ENCODE measurements at regions not wholly inside any gene's neighbourhood (a gene's known extent, or its start where the extent isn't known, plus 50 kb on each side); places are given as distances from the start of the nearest gene placed in this dataset.

DNA sequence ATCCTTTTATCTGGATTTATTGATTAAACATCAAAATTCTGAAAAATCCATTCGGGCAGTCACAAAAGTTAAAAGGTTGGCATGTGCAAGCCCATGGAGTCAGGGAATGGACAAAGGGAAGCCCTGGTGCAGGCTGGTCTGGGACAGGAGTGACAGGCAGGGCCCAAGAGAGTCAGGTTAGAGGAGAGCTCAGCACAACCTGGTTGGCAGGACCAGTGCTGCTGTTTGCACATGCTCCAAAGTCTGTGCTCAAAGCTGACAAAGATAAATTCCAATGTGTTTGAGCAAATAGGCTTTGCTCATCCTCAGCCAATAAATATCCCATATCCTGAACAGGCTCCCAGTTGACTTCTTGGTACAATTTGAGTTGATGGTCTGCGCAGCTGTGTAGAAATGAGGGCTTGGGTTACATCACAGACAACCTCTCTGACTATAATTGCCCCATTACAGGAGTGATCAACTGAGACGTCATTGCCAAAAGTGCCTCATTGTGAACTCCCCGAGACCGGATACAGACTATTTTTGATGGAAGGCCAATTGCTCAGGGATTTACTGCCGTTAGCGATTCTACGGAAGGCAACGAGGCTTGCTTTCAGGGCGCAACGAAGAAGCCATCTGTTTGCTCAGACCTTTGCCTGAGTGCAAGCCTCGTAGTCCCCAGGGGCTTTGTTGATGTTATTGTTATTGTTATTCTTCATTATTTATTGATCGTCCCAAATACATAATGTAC lies 1008.1 kb upstream of the TENM3 start:
- no peak overlapping the region for H3K4me3 ChIP-seq (replicated peaks; ENCODE audit: low read depth, low read length)
- TF ChIP-seq, protein P1, sequence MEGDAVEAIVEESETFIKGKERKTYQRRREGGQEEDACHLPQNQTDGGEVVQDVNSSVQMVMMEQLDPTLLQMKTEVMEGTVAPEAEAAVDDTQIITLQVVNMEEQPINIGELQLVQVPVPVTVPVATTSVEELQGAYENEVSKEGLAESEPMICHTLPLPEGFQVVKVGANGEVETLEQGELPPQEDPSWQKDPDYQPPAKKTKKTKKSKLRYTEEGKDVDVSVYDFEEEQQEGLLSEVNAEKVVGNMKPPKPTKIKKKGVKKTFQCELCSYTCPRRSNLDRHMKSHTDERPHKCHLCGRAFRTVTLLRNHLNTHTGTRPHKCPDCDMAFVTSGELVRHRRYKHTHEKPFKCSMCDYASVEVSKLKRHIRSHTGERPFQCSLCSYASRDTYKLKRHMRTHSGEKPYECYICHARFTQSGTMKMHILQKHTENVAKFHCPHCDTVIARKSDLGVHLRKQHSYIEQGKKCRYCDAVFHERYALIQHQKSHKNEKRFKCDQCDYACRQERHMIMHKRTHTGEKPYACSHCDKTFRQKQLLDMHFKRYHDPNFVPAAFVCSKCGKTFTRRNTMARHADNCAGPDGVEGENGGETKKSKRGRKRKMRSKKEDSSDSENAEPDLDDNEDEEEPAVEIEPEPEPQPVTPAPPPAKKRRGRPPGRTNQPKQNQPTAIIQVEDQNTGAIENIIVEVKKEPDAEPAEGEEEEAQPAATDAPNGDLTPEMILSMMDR (IDR thresholded peaks at IDR 0.05; ENCODE audit: low read length, missing control alignments): no peak
- no peak for DNase-seq (ENCODE audit: low read depth)

DNA sequence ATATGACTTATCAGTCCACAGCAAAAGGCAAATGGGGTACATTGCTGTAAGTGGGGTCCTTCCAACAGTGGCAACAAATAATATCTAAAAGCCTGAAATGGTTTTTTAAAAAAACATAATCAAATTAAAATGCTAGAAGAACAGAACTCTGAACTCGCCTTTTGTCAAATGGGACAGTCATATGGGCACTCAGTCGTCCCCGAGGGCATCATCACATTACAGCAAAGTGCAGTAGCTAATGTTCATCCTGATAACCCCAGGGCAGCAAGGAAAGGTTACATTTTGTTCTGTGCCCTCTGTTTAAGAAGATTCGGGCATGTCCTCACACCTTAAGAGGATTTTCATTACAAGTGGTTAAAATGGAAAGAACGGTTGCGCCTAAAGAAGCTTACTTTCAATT lies 997.9 kb upstream of the TENM3 start:
- TF ChIP-seq, protein P1 (IDR thresholded peaks at IDR 0.05; ENCODE audit: low read length, missing control alignments): no peak
- H3K4me3 ChIP-seq (replicated peaks; ENCODE audit: low read depth, low read length): no peak overlapping the region
- DNase-seq (ENCODE audit: low read depth): no peak

DNA sequence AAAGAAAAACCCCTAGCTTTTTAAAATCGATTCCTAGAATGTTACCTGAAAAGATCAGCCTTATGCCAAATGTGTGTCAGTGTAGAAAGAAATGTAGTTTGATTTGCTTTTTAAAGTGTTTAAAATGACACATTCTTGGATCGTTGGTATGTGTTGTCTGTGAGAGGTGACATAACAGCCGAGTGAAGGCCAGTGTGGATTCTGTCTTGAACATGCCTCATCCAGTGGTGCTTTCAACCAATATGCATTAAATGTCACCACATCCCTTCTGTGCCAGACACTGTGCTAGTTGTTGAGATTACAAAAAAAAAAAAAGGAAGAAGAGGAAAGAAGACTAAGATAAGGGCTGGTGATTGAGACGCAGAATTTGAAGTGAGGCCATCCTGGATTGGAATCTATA lies 994.2 kb upstream of the TENM3 start:
- H3K4me3 ChIP-seq (replicated peaks; ENCODE audit: low read depth, low read length): no peak overlapping the region
- TF ChIP-seq, protein P1 (IDR thresholded peaks at IDR 0.05; ENCODE audit: low read length, missing control alignments): no peak
- DNase-seq (ENCODE audit: low read depth): no peak

DNA sequence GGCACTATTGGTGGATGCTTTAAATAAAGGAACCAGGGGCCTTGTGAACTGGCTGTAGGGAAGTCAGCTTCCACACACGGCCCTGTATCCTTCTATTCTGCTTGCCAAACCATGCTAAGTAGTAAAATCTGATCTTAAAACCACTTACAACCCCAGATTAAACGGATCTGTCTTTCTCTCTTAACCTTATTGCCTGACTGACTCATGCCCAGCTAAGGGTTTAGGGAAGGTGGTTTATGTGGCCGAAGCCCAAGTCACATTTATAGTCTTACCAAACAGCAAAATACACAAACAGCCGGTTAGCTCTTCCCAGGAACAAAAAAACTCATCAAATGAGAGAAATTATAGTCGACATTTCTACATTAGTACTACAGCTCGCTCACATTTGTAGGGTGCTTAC lies 988.4 kb upstream of the TENM3 start:
- TF ChIP-seq, protein P1 (IDR thresholded peaks at IDR 0.05; ENCODE audit: low read length, missing control alignments): no peak
- no peak for DNase-seq (ENCODE audit: low read depth)
- H3K4me3 ChIP-seq (replicated peaks; ENCODE audit: low read depth, low read length): no peak overlapping the region

DNA sequence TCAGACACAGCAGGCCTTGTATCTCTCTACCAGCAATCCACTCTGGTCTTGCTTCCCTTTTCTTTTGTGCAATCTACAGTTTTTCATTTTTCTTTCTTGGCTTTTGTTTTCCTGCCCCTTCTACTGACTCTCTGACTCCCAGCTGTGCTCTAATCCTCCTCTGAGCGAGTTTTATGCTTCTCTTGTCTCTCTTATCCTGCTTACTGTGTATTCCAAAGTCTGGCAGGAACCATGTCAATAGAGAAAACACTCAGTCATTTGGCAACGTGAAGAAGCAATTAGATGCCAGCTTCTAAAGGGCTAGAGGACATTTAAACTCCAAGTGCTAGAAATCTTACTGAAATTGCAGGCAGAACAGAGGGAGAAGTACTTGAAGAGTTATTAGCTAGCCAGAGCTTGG lies 984.6 kb upstream of the TENM3 start:
- no peak overlapping the region for H3K4me3 ChIP-seq (replicated peaks; ENCODE audit: low read depth, low read length)
- TF ChIP-seq, protein P1 (IDR thresholded peaks at IDR 0.05; ENCODE audit: low read length, missing control alignments): no peak
- DNase-seq (ENCODE audit: low read depth): no peak

DNA sequence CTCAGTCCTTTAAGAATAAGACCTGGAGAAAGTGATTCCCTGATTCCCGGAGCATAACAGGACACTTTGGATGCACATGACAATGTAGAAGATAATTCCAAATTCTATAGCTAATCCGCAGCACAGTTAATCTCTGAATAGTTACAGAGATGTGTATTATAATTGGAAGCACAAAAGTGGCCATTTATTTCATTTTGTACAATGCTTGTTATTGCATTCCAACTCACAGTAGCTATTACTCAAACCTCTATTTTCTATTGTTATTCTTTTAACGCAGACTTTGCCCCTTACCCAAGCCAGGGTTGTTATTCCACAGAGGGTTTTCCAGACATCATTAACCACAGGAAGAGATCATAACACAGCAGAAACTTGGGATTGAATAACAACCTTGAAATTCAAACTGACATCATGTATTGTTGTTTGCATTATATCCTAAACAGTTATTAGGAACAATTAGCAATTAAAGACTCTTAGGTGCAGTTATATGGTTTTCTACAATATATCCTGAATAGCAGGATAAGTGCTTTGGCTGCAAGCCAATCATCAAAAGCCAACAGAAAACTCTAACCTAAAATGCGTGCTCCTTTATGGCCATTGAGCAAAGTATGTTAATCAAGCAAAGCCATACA lies 984.0 kb upstream of the TENM3 start:
- TF ChIP-seq, protein P1 (IDR thresholded peaks at IDR 0.05; ENCODE audit: low read length, missing control alignments): no peak
- DNase-seq (ENCODE audit: low read depth): no peak
- no peak overlapping the region for H3K4me3 ChIP-seq (replicated peaks; ENCODE audit: low read depth, low read length)

DNA sequence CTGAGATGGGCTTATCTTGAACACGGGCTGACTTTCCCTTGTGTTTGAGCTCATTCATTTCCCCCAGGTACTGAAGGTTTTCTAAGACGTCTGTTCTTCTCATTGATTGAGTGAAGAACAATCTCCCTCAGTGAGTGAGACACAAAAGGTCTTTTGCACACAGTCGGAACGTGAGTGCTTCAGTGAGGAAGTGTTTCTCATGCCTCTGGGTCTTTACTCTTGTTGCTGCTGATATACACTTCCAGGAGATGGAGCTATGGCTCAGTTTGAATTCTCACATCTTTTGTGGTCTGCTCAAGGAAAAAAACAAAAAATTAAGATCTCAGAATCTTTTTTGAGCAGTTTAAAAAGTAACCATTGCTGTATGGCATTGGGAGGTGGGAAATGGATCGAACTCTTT lies 981.9 kb upstream of the TENM3 start:
- DNase-seq (ENCODE audit: low read depth): no peak
- H3K4me3 ChIP-seq (replicated peaks; ENCODE audit: low read depth, low read length): no peak overlapping the region
- TF ChIP-seq, protein P1 (IDR thresholded peaks at IDR 0.05; ENCODE audit: low read length, missing control alignments): no peak
